ENCODE measurements at regions not wholly inside any gene's neighbourhood (a gene's known extent, or its start where the extent isn't known, plus 50 kb on each side); places are given as distances from the start of the nearest gene placed in this dataset.
A peak's percentile ranks its signal among the peaks of the same experiment; 100 is the strongest.

- 42 to 47% methylated on average over 1 of the region's 1 CpG for WGBS, 2 donors
- intact Hi-C loops (cut with DNase I; ENCODE audit: low total_unique reads): no loop called here
- TF ChIP-seq POLR2A (IDR thresholded peaks at IDR 0.05): no peak
- TF ChIP-seq, protein P1, sequence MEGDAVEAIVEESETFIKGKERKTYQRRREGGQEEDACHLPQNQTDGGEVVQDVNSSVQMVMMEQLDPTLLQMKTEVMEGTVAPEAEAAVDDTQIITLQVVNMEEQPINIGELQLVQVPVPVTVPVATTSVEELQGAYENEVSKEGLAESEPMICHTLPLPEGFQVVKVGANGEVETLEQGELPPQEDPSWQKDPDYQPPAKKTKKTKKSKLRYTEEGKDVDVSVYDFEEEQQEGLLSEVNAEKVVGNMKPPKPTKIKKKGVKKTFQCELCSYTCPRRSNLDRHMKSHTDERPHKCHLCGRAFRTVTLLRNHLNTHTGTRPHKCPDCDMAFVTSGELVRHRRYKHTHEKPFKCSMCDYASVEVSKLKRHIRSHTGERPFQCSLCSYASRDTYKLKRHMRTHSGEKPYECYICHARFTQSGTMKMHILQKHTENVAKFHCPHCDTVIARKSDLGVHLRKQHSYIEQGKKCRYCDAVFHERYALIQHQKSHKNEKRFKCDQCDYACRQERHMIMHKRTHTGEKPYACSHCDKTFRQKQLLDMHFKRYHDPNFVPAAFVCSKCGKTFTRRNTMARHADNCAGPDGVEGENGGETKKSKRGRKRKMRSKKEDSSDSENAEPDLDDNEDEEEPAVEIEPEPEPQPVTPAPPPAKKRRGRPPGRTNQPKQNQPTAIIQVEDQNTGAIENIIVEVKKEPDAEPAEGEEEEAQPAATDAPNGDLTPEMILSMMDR (IDR thresholded peaks at IDR 0.05): no peak
- no peak for DNase-seq (ENCODE audit: low spot score in 2 of 2)
- no peak overlapping the region for H3K4me3 ChIP-seq (ENCODE audit: low read depth, poor library complexity, severe bottlenecking)
These were observed 303.8 kb upstream of the KLF3 start for GRCh38 chr4:38360201-38360600.

DNA sequence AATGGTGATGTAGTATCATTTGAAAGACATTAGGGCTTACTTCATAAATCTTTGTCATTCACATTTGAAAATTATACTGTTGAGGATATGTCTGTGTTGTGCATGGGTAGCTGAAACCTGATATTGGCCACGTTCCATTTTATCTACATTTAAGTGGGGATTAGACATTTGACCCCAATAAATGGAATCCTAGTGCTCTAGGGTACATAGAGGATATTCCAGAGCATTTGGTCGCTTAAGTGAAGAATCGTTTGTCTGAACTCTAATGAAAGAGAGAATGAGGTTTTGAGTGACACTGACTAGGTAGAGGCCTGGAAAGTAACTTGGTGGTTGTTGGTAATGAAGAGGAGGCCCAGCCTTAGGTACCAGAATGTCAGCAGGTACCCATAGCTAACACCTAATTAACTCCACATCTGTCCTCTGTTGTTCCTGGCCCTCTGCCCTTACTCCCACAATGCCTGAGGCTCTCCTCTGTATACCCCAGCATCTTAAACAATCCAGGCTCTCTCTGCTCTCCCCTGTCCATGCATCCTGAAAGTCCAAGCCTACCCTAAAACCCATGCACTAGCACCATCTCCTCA, 299.5 kb upstream of the KLF3 start:
- intact Hi-C loops (cut with DNase I; ENCODE audit: low total_unique reads): no loop called here
- WGBS, 2 donors: 73 to 74% methylated on average over 3 of the region's 3 CpGs
- no peak for DNase-seq (ENCODE audit: low spot score in 2 of 2)
- TF ChIP-seq, protein P1 (IDR thresholded peaks at IDR 0.05): no peak
- TF ChIP-seq POLR2A (IDR thresholded peaks at IDR 0.05): no peak
- no peak overlapping the region for H3K4me3 ChIP-seq (ENCODE audit: low read depth, poor library complexity, severe bottlenecking)

- H3K4me3 ChIP-seq (ENCODE audit: low read depth, poor library complexity, severe bottlenecking): no peak overlapping the region
- DNase-seq (ENCODE audit: low spot score in 2 of 2): no peak
- 71 to 73% methylated on average over 1 of the region's 1 CpG for WGBS, 2 donors
- TF ChIP-seq, protein P1 (IDR thresholded peaks at IDR 0.05): no peak
- no peak for TF ChIP-seq POLR2A (IDR thresholded peaks at IDR 0.05)
- intact Hi-C loops (cut with DNase I; ENCODE audit: low total_unique reads): no loop called here
These were observed 298.7 kb upstream of the KLF3 start for GRCh38 chr4:38365261-38365660.

GRCh38 chr4:38365748-38366310, 298.2 kb upstream of the KLF3 start:
- 63 to 64% methylated on average over 8 of the region's 8 CpGs for WGBS, 2 donors
- H3K4me3 ChIP-seq (ENCODE audit: low read depth, poor library complexity, severe bottlenecking): no peak overlapping the region
- TF ChIP-seq POLR2A (IDR thresholded peaks at IDR 0.05): no peak
- TF ChIP-seq, protein P1 (IDR thresholded peaks at IDR 0.05): no peak
- DNase-seq (ENCODE audit: low spot score in 2 of 2): no peak
- intact Hi-C loops (cut with DNase I; ENCODE audit: low total_unique reads): no loop called here

- DNase-seq (ENCODE audit: low spot score in 2 of 2): peak in 1 of 2 donors; percentile 30
- intact Hi-C loops (cut with DNase I; ENCODE audit: low total_unique reads): no loop called here
- TF ChIP-seq POLR2A (IDR thresholded peaks at IDR 0.05): no peak
- TF ChIP-seq, protein P1 (IDR thresholded peaks at IDR 0.05): no peak
- H3K4me3 ChIP-seq (ENCODE audit: low read depth, poor library complexity, severe bottlenecking): no peak overlapping the region
These were observed 297.5 kb upstream of the KLF3 start for GRCh38 chr4:38366456-38366855.

DNA sequence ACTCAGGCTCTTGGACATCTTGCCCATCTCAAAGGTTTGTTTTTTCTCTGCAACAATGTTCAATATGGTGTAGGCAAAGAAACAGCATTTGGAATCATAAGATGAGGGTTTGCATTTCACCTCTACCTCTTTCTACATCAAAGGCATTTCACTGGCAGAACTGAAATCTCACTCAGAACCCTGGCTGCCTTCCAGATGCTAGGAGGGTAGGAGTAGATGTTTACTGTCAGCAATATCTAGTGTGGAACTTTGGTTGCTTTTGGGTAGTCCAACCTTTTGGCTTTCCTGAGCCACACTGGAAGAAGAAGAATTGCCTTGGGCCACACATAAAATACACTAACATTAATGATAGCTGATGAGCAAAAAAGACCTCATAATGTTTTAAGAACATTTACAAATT, 297.0 kb upstream of the KLF3 start:
- intact Hi-C loops (cut with DNase I; ENCODE audit: low total_unique reads): no loop called here
- no peak overlapping the region for H3K4me3 ChIP-seq (ENCODE audit: low read depth, poor library complexity, severe bottlenecking)
- TF ChIP-seq, protein P1 (IDR thresholded peaks at IDR 0.05): no peak
- no peak for TF ChIP-seq POLR2A (IDR thresholded peaks at IDR 0.05)
- no peak for DNase-seq (ENCODE audit: low spot score in 2 of 2)
